CD1c-positive myeloid dendritic cell (primary cell): ENCODE measurements at regions not wholly inside any gene's neighbourhood (a gene's known extent, or its start where the extent isn't known, plus 50 kb on each side); places are given as distances from the start of the nearest gene placed in this dataset.

Source experiments
- DNase-seq: peaks from one replicate; pipeline ENCODE4 v3.0.0-alpha.2; 2016; ENCODE audit errors: extremely low spot score

DNA sequence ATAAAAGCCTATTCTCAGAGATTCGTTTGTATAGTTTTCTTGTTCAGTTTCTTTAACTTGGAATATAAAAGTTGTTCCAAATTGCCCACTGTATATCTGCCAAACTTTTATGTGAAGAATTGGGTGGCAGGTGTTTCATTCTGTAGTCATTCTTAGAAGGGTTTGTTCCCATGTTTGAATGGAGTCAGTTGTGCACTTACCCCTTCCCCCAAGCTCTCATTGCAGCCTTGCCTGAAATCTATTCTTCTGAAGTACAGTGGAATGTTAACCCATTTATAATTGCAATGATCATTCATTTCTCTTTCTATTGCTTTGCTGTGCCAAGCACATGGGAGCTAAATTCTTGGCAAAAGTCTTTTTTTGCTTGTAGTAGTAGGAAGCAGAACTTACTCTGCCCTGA lies 375.3 kb upstream of the C1orf87 start:
- DNase-seq: no peak

DNA sequence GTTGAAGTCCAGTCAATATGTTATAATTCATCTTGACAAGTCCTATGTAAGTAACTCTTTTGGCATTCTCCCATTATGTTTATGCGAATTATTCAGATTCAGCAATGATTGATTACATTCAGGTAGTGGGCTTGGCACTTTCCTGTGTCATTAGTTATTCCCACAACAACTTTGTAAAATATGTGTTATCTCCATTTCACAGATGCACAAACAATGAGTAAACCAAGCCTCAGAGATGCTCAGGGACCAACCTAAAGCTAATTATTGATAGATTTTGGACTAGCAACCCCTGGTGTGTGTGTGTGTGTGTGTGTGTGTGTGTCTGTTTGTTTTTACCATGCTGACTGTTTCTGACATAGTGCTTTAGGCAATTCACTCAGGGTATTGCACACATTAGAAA lies 371.1 kb upstream of the C1orf87 start:
- no peak for DNase-seq

DNA sequence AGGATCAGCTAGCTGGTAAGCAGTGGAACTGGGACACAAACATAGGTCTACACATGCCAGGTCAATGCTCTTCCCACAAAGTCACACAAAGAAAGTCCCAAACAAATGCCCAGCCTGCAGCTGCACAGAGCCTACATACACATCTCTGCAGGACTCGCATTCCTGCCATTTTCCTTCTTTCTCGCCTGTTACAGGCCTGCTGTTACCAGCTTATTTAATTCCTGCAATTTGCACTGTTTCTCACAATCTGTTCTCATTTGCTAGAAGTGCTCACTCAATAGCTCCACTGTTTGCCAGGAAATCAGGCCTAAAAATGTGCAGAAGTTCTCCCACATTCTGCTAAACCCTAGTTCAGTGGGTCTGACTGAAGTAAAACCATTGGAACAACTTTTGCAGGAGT lies 362.6 kb upstream of the C1orf87 start:
- DNase-seq: no peak

DNA sequence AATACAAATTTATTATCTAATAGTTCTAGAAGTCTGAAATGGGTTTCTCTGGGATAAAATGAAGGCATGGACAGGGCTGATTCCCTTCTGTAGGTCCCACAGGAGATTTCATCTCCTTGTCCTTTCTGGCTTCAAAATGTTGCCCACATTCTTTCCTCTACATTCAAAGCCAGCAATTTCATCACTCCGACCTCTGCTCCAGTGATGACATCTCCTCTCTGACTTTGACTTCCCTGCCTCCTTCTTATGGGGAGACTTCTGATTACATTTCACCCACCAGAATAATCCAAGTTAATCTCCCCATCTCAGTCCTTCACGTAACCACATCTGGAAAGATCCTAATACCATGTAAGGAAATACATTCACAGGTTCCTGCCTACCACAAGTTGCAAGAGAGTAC lies 358.0 kb upstream of the C1orf87 start:
- DNase-seq: no peak

DNA sequence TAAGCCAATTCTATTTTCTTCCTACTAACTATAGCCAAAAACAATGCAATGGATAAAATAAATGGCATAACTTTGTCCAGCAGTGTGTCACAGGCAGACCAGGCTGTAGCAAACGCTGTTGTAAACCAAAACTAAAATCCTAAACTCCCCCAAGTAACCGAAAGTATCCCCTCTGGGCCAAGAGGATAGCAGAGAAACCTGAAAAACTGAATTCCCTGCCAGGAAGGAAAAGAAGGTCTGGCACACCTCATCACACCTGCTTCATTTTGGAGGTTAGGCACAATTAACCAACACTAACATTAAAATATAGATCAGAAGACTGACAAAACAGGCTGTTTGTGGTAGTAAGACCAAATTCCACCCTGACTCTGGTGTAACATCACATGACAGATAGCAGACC lies 356.8 kb upstream of the C1orf87 start:
- no peak for DNase-seq

DNA sequence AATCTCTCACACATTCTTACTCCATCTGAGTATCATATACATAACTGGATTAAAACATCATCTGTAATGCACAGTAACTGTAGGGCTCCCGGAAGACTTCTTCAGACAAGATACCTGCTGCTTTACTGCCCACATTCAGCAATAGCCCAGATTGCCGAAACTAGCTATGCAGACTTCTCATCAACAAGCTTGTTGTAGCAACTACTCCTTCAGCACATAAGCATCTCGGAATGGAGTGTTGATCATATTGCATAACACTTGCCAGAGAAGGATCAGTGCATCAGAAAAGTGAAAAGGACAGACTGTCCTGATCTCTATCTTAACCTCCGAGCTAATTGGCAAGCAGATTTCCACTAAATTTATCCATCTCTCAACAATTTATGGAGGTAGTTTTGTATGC lies 354.6 kb upstream of the C1orf87 start:
- no peak for DNase-seq

- no peak for DNase-seq
Observed at GRCh38 chr1:60427701-60428100, 354.1 kb upstream of the C1orf87 start.

GRCh38 chr1:60427194-60427593 lies 353.6 kb upstream of the C1orf87 start:
- DNase-seq: no peak

- DNase-seq: no peak
Observed at GRCh38 chr1:60425528-60425927, 352.0 kb upstream of the C1orf87 start.

DNA sequence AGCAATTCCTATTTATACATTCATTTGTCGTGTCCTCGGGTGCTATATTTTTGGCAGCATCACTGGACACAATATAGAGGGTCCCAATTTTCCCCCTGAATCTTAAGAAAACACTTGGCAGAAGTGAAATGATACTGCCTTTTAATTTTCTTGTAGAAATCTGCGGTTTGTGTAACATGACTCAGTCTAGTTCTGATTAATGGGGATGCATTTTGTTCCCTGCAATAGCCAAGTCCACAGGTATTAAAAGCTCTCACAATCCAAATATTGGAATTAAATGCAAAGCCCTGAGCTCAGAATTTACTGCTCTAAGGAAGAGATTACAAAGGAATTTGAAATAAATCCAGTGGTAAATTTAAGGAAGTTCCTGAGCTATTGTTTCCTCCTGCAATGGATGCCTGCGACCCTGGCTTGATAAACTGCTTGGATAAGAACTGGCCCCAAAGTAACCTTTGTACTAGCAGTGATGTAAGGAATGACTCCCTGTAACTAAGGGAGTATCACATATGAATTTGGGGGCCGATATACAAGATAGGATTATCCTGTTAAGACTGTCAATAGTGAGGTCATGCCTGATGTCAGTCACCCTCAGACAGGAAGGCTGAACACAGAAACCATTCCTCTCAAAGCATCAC lies 349.7 kb upstream of the C1orf87 start:
- DNase-seq: no peak

DNA sequence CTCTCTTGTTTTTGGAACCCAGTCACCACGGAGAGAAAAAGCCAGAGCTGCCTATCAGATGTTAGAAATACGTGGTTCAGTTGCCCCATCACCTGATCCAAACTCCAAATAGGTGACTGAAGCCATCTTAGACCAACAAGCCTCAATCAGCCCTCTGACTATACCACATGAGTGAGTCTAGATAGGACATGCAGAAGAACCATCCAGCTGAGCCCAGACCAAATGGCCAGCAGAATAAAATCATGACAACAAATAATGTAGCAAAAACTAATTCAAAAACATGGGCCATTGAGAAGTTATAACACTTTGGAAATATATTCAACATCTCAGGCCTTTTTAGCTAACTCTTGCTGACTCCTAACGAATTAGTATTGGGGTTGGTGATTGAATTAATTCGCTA lies 348.4 kb upstream of the C1orf87 start:
- DNase-seq: no peak

DNA sequence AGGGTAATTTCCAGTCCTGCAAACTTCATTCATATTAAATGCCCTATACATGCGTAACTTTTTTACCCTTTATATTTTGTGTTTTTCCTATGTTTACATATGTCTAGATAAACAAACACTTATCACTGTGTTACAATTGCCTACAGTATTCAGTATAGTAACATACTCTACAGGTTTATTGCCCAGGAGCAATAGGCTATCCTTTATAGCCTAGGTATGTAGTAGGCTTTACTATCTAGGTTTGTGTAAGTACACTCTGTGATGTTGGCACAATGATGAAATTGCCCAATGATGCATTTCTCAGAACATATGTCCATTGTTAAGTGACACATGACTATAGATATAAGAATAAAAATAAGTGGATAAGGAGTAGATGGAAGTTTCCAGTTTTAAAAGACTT lies 345.5 kb upstream of the C1orf87 start:
- DNase-seq: no peak

DNA sequence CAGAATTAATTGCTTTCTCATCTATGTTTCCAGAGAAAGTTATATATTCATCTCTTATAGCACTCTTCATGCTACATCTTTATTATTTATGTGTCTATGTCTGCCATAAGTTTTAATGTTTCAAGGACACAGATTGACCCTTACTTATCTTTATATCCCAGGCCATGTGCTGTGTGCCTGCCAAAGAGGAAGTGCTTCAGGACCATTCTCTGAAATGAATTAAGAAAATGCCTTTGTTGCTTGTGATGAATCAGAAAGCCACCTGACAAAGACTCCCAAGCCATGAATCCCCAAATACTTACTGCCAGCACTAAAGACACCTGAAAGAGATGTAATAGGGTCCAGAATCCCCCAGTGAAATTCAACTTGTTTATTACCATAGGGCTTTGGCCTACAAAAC lies 342.1 kb upstream of the C1orf87 start:
- DNase-seq: no peak

DNA sequence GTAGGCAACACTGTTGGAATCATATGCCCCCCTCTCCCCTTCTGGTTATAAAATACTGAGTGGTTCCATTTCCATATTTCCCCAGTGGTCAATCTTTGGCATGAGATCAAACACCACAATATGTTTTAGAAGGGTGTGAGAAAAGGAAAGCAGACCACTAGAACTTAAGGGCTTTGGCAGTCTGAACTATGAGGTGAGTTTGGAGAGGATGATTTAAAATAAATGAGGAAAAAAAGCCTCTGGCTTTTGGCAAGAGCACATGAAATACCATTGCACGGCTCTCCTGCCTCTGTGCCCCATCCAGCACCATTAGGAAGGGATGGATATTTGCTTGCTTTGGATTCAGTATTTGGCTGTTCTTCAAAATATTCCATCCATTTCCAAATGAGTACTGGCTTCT lies 339.5 kb upstream of the C1orf87 start:
- DNase-seq: no peak

- no peak for DNase-seq
Observed at GRCh38 chr1:60411591-60411990, 338.0 kb upstream of the C1orf87 start.

DNA sequence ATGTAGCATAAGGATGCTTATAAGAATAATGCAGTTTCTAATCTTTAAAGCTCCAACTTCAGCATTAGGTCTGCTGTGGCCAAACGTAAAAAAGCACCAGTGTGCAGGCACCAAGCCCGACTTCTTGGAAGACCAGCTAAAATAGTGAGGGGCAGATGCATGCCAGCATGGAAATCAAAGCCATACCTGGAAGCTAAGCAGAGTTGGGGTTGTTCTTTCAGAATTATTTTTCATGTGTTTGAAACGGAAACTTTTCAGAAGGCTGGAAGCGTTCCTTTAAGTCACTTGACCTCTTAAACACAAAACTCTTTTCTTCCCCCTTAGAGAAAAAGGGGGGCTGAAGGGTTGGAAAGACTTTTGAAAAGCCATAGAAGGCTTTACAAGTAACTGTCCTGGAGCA lies 329.2 kb upstream of the C1orf87 start:
- no peak for DNase-seq

GRCh38 chr1:60402216-60402615 lies 328.6 kb upstream of the C1orf87 start:
- DNase-seq: no peak

DNA sequence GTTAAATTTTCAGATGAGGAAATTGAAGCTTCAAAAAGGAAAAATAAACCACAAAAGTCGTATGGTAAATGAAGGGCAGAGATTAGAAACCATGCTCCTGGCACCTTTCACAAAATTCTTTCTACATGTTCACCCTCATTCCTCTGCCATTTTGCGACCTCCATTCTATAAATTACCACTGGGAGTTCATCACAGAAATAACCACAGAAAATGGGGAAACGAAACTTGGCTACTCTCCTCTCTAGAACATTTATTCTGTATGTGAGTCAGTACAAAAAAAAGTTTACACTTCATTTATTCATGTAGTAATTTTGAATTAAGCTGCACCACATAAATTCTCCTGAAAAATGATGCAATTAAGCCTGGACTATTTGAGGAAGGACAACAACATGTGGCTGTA lies 320.9 kb upstream of the C1orf87 start:
- DNase-seq: peak; percentile 39

GRCh38 chr1:60390593-60391282 lies 317.2 kb upstream of the C1orf87 start:
- DNase-seq: no peak

GRCh38 chr1:60388092-60388987 lies 314.8 kb upstream of the C1orf87 start:
- no peak for DNase-seq

DNA sequence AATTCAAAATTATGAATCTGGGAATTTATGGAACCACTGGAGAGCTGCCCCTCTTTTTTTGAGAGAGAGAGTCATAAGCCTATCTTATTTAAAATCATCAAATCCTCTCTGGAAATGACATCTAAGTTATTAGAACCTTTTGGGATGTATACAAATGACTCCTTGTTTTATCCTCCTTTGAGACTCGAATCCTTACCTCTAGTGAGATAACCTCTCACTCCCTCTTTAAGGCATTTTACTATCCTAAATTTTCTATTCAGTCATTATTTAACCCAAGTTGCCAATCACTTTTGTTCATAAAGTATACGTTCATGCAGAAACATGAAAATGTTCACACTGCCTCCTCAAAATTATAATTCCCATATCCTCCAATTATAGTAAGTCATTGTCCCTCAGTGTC lies 313.6 kb upstream of the C1orf87 start:
- no peak for DNase-seq

GRCh38 chr1:60386249-60386648 lies 312.7 kb upstream of the C1orf87 start:
- no peak for DNase-seq

GRCh38 chr1:60376196-60376595 lies 302.6 kb upstream of the C1orf87 start:
- DNase-seq: no peak
